ENCODE measurements at regions not wholly inside any gene's neighbourhood (a gene's known extent, or its start where the extent isn't known, plus 50 kb on each side); places are given as distances from the start of the nearest gene placed in this dataset.
"Not testable (repeated sequence)": the region's sequence is repeated elsewhere in the genome, so short reads cannot be mapped to it uniquely, and the experiment has no call there.

DNA sequence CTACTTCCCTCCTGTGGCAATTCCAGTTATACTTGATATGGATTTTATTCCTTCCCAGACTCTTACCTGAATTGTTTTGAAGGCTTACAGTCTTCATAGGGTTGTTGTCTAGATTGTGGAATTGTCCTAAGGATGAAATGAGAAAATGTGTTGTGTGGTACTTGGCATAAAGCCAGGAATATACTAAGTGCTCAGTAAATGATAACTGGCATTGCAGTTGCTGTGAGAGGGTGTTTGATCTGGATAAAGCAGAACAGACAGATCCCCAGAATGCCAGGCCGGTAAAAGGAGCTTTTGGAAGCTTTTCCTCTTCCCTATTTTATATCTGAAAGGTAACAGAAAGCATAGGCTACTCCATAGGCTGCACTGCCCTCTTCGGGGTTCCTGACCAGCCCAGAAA, 78.4 kb upstream of the IKBKE start:
- TF ChIP-seq FOXM1, BHLHE40 (IDR thresholded peaks at IDR 0.05; ENCODE audit: borderline replicate concordance): not testable (repeated sequence)

Measured in HEK293T (cell line).